Glomerular visceral epithelial cell (primary cell): ENCODE measurements at regions not wholly inside any gene's neighbourhood (a gene's known extent, or its start where the extent isn't known, plus 50 kb on each side); places are given as distances from the start of the nearest gene placed in this dataset.

Source experiments
- DNase-seq: peaks from one replicate; pipeline ENCODE4 v3.0.0-alpha.2; 2016; ENCODE audit errors: extremely low spot score

- no peak for DNase-seq
Measured at GRCh38 chr2:57937456-57937855, 109.2 kb upstream of the VRK2 start.

GRCh38 chr2:57941816-57942215 lies 104.8 kb upstream of the VRK2 start:
- no peak for DNase-seq

GRCh38 chr2:57943315-57943714 lies 103.3 kb upstream of the VRK2 start:
- peak; percentile 3 for DNase-seq

GRCh38 chr2:57947398-57947797 lies 99.2 kb upstream of the VRK2 start:
- DNase-seq: no peak

GRCh38 chr2:57954020-57954419 lies 92.6 kb upstream of the VRK2 start:
- DNase-seq: no peak

GRCh38 chr2:57957238-57957637 lies 89.4 kb upstream of the VRK2 start:
- DNase-seq: no peak

- no peak for DNase-seq
Measured at GRCh38 chr2:57959390-57959789, 87.2 kb upstream of the VRK2 start.

GRCh38 chr2:57962861-57963260 lies 83.7 kb upstream of the VRK2 start:
- no peak for DNase-seq

- DNase-seq: no peak
Measured at GRCh38 chr2:57965219-57965618, 81.4 kb upstream of the VRK2 start.

- no peak for DNase-seq
Measured at GRCh38 chr2:57965961-57966360, 80.6 kb upstream of the VRK2 start.

- no peak for DNase-seq
Measured at GRCh38 chr2:57973621-57974186, 72.9 kb upstream of the VRK2 start.

- no peak for DNase-seq
Measured at GRCh38 chr2:57979158-57979557, 67.4 kb upstream of the VRK2 start.

GRCh38 chr2:57981083-57981768 lies 65.4 kb upstream of the VRK2 start:
- peak; percentile 45 for DNase-seq

GRCh38 chr2:57987835-57988573 lies 58.6 kb upstream of the VRK2 start:
- no peak for DNase-seq

- no peak for DNase-seq
Measured at GRCh38 chr2:57990118-57990725, 56.4 kb upstream of the VRK2 start.
